Colonic mucosa (tissue), 4 donors: ENCODE measurements at regions not wholly inside any gene's neighbourhood (a gene's known extent, or its start where the extent isn't known, plus 50 kb on each side); places are given as distances from the start of the nearest gene placed in this dataset.

Source experiments
- DNase-seq: peaks from one replicate; pipeline ENCODE4 v3.0.0-alpha.2; 2020
- H3K27ac ChIP-seq: fragments of 200-600 bp; one replicate; pipeline ENCODE4 v1.8.0; 2021
- H3K27me3 ChIP-seq: fragments of 200-600 bp; one replicate; pipeline ENCODE4 v1.8.0; 2021
- H3K36me3 ChIP-seq: fragments of 200-600 bp; one replicate; pipeline ENCODE4 v1.8.0; 2021
- H3K4me1 ChIP-seq: fragments of 200-600 bp; one replicate; pipeline ENCODE4 v1.8.0; 2021; ENCODE audit warnings: mild to moderate bottlenecking
- H3K4me3 ChIP-seq: fragments of 200-600 bp; one replicate; pipeline ENCODE4 v1.8.0; 2021
- H3K9ac ChIP-seq, 2 donors: one replicate each; pipeline ENCODE4 v1.7.0; 2013; ENCODE audit warnings: control low read depth in 2 of 2, low read depth in 2 of 2, low read length in 2 of 2
- H3K9me3 ChIP-seq: fragments of 200-600 bp; one replicate; pipeline ENCODE4 v1.8.0; 2021
- intact Hi-C: fragments of 100-400 bp; cut with DNase I; formaldehyde crosslinking; loops from one replicate; pipeline ENCODE4 v1.14.1; 2022
- TF ChIP-seq, protein P1 (sequence below): fragments of 200-600 bp; IDR thresholded peaks from one replicate; pipeline ENCODE4 v1.8.0; 2022; ENCODE audit warnings: antibody characterized with exemption, mild to moderate bottlenecking
- donor health status: healthy.
- donor health status: DM: no; HTN: no; CAD: no.
- donor health status: DM: no; HTN: no; CAD: no.

DNA sequence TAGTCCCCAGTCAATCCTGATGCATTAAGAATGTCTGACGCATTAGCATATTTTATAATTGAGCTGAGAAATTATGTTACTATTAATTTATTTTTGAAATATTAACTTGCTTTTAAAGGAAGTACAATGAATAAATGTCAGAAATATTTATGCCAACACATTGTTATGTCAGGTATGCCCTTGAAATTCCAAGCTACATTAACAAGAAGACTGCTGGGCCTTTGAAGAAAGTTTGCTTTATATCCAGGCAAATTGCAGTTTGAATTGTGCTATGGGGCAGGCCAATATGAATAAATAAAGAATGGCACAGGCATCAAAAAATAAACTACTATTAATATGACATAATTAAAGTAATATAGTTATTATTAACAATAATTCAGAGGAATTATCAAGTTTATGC lies 1391.3 kb downstream of the PLA2G4A start:
- TF ChIP-seq, protein P1, sequence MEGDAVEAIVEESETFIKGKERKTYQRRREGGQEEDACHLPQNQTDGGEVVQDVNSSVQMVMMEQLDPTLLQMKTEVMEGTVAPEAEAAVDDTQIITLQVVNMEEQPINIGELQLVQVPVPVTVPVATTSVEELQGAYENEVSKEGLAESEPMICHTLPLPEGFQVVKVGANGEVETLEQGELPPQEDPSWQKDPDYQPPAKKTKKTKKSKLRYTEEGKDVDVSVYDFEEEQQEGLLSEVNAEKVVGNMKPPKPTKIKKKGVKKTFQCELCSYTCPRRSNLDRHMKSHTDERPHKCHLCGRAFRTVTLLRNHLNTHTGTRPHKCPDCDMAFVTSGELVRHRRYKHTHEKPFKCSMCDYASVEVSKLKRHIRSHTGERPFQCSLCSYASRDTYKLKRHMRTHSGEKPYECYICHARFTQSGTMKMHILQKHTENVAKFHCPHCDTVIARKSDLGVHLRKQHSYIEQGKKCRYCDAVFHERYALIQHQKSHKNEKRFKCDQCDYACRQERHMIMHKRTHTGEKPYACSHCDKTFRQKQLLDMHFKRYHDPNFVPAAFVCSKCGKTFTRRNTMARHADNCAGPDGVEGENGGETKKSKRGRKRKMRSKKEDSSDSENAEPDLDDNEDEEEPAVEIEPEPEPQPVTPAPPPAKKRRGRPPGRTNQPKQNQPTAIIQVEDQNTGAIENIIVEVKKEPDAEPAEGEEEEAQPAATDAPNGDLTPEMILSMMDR, result no peak
- no peaks in the 10 kb centered on the region for H3K9me3 ChIP-seq
- H3K4me3 ChIP-seq, result no peak overlapping the region
- DNase-seq, result no peak
- H3K36me3 ChIP-seq, result no peaks in the 10 kb centered on the region
- H3K9ac ChIP-seq, result no peak overlapping the region
- no peak overlapping the region for H3K27ac ChIP-seq
- intact Hi-C loops, result no loop called here
- H3K4me1 ChIP-seq, result no peaks in the 10 kb centered on the region
- no peaks in the 10 kb centered on the region for H3K27me3 ChIP-seq

DNA sequence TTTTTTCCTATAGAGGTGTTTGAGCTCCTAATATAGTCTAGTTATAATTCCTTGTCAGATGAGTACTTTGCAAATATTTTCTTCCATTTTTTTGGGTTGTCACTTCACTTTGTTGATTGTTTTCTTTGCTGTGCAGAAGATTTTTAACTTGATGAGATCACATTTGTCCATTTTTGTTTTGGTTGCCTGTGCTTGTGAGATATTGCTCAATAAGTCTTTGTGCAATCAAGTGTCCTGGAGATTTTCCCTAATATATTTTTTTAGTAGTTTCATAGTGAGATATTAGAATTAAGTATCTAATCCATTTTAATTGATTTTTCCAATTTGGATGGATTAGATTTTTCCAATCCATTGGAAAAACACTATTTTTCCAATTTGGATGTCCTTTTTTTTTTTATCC lies 1395.5 kb downstream of the PLA2G4A start:
- intact Hi-C loops, result no loop called here

DNA sequence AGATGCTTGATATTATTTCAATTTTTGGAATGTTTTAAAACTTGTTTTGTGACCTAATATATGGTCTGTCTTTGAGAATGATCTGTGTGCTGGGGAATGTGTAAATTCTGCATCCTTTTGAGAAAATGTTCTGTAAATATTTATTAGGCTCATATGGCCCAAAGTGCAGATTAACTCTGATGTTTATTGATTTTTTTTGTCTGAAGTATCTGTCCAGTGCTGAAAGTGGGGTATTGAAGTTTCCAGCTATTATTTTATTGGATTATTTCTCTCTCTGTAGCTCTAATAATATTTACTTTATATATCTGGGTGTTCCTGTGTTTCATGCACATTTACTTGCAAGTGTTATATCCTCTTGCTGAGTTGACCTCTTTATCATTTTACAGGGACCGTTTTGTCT lies 1397.2 kb downstream of the PLA2G4A start:
- H3K36me3 ChIP-seq, result no peaks in the 10 kb centered on the region
- no peaks in the 10 kb centered on the region for H3K9me3 ChIP-seq
- H3K9ac ChIP-seq, result no peak overlapping the region
- no peaks in the 10 kb centered on the region for H3K27me3 ChIP-seq
- DNase-seq, result no peak
- H3K4me1 ChIP-seq, result no peaks in the 10 kb centered on the region
- TF ChIP-seq, protein P1, result no peak
- no peak overlapping the region for H3K4me3 ChIP-seq
- intact Hi-C loops, result no loop called here
- H3K27ac ChIP-seq, result no peak overlapping the region

More for the DNA sequence above, 1395.5 kb downstream of the PLA2G4A start:
- Histone ChIP-seq H3K27me3 (no peaks in the 10 kb centered on the region), H3K4me3 (no peak overlapping the region), H3K27ac (no peak overlapping the region), H3K9me3 (no peaks in the 10 kb centered on the region), H3K36me3 (no peaks in the 10 kb centered on the region), H3K4me1 (no peaks in the 10 kb centered on the region), H3K9ac (no peak overlapping the region)
- no peak for DNase-seq
- TF ChIP-seq, protein P1, result no peak

DNA sequence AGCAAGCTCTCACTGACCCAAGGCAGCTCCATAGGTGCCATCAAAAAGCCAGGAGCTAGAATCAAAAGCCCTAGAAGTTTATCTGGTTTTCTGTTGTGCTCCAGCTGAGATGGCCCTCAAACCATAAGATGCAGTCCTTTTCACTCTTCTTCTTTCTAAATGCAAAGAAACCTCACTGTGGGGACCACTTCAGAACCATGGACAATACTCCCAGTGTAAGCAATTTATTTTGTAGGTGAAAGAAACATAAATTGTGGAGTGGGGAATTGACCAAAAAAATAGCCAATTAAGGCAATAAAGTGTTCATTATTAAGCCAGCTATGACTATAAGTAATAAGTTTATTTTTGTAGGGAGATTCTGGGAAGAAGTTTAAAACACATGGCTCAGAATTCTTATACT lies 1399.9 kb downstream of the PLA2G4A start:
- H3K9me3 ChIP-seq, result no peaks in the 10 kb centered on the region
- TF ChIP-seq, protein P1, result no peak
- intact Hi-C loops, result no loop called here
- DNase-seq, result no peak
- H3K4me3 ChIP-seq, result no peak overlapping the region
- H3K27me3 ChIP-seq, result no peaks in the 10 kb centered on the region
- H3K9ac ChIP-seq, result no peak overlapping the region
- H3K4me1 ChIP-seq, result no peaks in the 10 kb centered on the region
- no peak overlapping the region for H3K27ac ChIP-seq
- H3K36me3 ChIP-seq, result no peaks in the 10 kb centered on the region

DNA sequence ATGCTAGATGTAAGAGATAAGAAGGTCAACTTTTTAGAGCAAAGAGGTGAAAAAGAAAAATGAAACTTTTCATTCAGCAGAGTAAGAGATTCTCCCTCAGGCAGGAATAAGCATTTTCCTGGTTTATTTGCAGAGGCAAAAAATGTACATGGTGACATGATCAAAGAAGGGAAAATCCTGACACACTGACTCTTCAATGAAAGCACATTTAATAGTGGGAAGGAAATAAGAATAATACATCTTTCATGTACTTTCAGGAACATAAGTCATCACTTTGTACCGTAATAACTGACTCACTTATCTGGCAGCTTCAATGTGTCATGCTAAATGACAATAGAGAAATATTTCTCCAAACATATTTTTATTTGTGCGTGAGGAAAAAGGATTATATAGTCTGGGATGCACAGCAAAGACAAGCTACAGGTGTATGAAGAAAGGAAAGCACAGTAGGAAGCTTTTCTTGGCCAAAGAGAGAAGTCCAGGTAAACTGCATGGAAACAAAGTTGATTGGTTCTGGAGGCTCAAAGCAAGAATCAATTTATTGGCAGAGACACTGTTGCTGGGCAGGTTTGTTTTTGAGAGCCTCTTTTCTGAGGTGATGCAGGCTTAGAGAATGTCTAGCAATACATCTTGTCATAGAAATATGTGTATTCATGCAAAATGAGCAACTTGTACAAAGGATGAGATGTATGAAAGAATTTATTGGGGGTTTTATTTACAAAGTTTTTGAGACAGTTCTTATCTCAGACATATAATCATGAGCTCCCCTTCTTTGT lies 1409.0 kb downstream of the PLA2G4A start:
- H3K4me1 ChIP-seq, result no peaks in the 10 kb centered on the region
- no peak overlapping the region for H3K27ac ChIP-seq
- intact Hi-C loops, result no loop called here
- no peaks in the 10 kb centered on the region for H3K27me3 ChIP-seq
- H3K4me3 ChIP-seq, result no peak overlapping the region
- no peak overlapping the region for H3K9ac ChIP-seq
- H3K9me3 ChIP-seq, result no peaks in the 10 kb centered on the region
- H3K36me3 ChIP-seq, result no peaks in the 10 kb centered on the region
- TF ChIP-seq, protein P1, result no peak
- no peak for DNase-seq
